CD4-positive, alpha-beta T cell treated with Interleukin-1 beta for 1 hour (primary cell): ENCODE measurements at regions not wholly inside any gene's neighbourhood (a gene's known extent, or its start where the extent isn't known, plus 50 kb on each side); places are given as distances from the start of the nearest gene placed in this dataset.

Source experiments
- DNase-seq, 2 donors: peaks; one replicate each; pipeline ENCODE4 v3.0.0-alpha.2; 2020 to 2022

DNA sequence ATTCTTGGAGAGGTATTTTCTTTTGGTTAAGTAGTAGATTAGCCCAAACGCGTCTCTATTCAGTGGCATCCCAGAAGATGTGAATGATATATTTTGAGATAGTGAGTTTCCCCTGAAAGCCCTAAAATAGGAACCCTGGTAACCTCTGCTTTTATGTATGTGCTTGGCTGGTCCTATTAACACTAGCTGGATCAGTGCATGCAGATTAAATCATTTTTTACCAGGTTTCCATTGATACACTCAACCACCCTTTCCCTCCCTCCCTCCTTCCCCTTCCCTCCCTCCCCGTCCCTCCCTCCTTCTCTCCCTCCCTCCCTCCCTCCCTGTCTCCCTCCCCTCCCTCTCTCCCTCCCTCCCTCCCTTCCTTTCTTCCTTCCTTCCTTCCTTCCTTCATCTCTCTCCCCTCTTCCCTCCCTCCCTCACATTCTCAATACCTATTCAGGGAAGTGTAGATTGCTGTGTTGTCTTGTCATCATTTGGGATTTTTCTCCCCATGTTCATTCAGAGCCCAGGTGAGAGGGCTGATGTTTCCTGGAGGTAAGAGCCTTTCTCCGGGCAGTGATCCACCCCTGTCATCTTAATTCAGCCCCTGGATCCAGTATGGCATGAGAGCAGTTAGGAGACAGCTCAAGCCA is 406.8 kb downstream of the PRDM2 start:
- DNase-seq = no peak

- DNase-seq = no peak
Measured at GRCh38 chr1:14108356-14109275, 408.6 kb downstream of the PRDM2 start.

- DNase-seq = no peak
Measured at GRCh38 chr1:14109276-14109635, 409.3 kb downstream of the PRDM2 start.

DNA sequence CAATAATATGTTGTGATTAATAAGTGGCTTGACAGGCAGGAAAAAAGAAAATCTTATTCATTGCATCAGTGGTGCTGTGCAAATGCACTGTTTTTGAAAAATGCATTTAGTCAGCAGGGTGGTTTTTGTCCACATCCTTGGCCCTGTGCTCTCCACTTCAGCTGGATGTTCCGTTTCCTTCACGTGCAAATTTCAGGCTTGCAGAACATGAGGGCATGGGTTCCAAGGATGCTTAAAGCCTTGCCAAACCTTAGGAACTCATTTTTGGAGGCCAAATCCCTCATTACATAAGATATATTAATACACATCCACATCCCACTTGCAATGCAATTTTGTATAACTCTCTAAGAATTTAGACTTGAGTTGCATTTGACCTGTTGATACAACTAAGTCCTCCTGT is 410.1 kb downstream of the PRDM2 start:
- DNase-seq = no peak

GRCh38 chr1:14111121-14111520 is 411.1 kb downstream of the PRDM2 start:
- no peak for DNase-seq

- no peak for DNase-seq
Measured at GRCh38 chr1:14112613-14113012, 412.6 kb downstream of the PRDM2 start.

GRCh38 chr1:14113271-14113670 is 413.3 kb downstream of the PRDM2 start:
- no peak for DNase-seq

- DNase-seq = no peak
Measured at GRCh38 chr1:14113841-14114567, 414.0 kb downstream of the PRDM2 start.

DNA sequence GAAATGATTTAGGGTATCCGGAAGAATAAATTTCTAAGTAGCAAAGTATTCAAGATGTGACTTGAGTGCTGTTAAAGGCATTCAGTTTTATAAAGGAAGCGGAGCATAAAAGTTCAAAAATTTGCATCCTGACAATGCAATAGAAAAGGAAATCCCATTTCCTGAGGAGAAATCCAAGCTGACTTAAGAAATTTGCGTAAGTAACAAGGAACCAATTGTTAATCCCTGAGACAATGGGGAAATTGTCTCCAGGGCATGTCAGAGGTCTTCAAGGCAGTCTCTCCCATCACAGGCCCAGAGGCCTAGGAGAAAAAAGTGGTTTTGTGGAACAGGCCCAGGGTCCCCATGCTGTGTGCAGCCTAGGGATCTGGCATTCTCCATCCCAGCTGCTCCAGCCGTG is 416.0 kb downstream of the PRDM2 start:
- no peak for DNase-seq

DNA sequence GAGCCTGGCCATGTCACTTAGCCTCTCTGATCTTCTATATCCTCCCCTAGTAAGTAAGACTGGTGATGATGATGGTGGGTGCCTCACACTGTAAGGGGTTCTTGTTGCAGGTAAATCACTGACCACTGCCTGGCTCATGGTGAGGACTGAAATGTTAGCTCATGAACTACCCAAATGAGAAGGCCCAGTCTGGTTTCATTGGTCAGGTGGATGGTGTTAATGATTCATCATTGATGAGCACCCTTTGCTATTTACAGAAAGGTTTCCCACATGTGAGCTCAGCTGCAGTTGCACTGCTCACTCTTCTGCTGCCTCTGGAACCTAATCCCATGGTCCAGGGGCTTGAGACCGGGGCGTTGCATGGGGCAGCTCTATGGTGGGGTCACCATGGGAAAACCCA is 417.7 kb downstream of the PRDM2 start:
- no peak for DNase-seq

GRCh38 chr1:14118691-14119485 is 418.9 kb downstream of the PRDM2 start:
- DNase-seq = no peak

DNA sequence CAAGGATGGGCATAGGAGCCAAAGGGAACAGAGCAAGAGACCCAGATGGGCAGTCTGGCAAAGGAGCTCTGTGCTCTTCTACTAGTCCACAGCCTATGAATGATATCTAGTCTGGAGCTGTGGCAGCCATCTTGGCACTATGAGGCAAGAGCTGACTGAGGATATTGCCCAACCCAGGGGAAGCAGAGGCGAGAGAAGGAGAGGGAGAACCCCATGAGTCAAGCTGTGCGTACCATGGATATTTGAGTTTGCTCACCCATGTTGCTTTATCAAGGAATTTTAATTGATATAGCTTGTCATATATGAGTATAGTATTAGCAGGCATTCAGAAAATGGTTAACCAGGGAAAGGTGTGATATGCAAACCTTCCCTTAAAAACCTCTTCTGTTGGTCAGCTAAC is 420.9 kb downstream of the PRDM2 start:
- DNase-seq = no peak

- DNase-seq = no peak
Measured at GRCh38 chr1:14128096-14128495, 428.1 kb downstream of the PRDM2 start.

DNA sequence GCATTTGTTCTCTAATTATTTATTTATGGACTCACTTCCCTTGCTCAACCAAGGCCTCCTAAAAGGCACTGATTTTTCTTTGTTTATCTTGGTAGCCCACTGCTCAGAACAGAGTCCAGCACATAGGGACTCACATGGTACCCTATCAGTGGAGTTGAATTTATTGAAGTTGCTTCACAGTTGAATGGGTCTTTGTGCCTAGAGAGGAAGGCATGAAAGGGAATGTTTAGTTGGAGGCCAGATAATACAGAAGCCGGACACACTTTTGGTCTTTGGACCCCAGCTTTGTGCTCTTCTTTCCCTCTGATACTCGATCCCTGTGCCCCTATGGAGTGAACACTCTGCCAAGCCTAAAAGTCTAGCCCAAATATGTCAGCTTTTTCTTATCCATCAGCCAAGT is 429.0 kb downstream of the PRDM2 start:
- DNase-seq = no peak

DNA sequence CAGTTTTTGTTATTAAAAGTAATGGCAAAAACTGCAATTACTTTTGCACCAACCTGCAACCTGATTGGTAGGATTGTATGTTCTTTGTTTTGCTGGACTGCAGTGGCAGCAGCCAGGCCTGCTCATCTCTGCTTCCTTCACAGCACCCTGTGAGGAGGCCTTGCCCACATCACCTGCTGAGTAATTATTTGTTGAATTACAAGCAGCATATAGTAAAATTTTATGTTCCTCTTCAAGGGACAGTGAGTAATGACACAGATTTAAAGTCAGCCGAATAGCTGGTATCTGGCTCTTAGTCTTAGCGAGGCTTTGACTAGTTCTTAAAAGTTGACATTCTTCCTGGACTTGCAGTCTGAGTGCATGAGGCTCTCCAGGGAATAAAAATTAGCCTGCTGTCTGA is 435.1 kb downstream of the PRDM2 start:
- DNase-seq = no peak

DNA sequence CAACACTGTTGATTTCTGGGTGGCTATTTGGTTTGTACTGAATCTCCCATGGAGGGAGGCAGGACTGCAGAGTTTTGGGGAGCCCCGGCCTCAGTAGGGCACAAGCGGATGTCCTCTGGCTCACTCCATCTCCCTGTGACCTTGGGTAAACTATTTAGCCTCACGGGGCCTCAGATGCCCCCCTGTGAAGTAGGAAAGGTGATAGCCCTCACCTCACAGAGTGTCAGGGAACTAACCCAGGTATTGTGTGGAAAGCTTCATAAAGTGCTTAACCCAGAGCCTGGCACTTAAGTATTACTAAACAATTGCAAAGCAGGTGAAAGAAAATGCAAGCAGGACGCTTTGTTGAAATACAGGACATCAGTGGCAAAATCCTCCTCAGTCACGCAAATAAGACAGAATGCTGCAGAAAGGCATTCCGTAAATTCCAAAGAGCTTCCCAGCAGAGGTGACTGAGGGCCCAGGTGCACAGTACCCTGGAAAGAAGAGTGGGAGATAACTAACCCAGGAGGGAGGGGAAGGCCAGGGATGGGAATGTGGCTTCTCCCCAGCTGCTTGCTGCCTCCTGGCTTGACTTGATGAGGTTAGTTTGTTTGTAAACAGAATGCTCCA is 436.3 kb downstream of the PRDM2 start:
- DNase-seq = no peak

- no peak for DNase-seq
Measured at GRCh38 chr1:14136881-14137280, 436.9 kb downstream of the PRDM2 start.

GRCh38 chr1:14137411-14138134 is 437.6 kb downstream of the PRDM2 start:
- no peak for DNase-seq

DNA sequence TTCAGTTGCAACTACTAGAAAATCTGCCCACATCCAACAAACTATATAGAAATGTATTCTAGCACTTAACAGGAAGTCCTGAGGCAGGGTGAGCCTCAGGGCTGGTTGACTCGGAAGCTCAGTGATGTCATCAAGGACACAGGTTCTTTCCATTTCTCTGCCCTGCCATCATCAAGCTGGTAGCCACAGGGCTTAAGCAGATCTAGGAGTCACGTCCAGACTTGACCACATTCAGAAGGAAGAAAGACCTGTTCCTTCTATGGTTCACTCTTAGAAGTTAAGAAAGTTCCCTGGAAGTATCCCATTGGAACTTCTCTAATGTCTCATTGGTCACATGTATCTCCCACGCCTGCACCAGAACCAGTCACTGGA is 438.1 kb downstream of the PRDM2 start:
- no peak for DNase-seq

DNA sequence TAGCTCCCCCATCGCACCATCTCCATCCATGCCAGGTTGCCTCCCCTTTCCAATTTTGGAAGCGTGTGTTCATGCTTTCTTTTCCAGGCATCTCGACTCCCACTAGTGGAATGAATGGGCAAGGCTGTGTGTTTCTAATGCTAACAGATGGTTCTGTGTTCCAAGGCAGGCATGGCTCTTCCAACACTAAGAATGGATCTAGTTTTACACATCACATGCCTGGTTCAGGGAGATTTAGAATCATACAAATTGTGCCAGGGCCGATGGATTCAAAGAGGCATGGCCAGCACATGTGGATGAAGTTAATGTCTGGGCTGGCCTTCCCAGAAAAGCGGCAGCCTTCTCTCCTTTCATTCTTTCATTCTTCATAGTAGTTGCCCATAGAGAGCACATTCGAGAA is 438.7 kb downstream of the PRDM2 start:
- DNase-seq = no peak

GRCh38 chr1:14140831-14141401 is 440.9 kb downstream of the PRDM2 start:
- DNase-seq = no peak

GRCh38 chr1:14141656-14142055 is 441.7 kb downstream of the PRDM2 start:
- no peak for DNase-seq
